GM21390 (cell line): ENCODE measurements at regions not wholly inside any gene's neighbourhood (a gene's known extent, or its start where the extent isn't known, plus 50 kb on each side); places are given as distances from the start of the nearest gene placed in this dataset.
"Not testable (repeated sequence)": the region's sequence is repeated elsewhere in the genome, so short reads cannot be mapped to it uniquely, and the experiment has no call there.

Experiments used
- ATAC-seq: cut with Tn5 transposase; IDR thresholded peaks from one replicate; pipeline ENCODE4 v1.9.1; 2021; ENCODE audit not compliant: unreplicated experiment

DNA sequence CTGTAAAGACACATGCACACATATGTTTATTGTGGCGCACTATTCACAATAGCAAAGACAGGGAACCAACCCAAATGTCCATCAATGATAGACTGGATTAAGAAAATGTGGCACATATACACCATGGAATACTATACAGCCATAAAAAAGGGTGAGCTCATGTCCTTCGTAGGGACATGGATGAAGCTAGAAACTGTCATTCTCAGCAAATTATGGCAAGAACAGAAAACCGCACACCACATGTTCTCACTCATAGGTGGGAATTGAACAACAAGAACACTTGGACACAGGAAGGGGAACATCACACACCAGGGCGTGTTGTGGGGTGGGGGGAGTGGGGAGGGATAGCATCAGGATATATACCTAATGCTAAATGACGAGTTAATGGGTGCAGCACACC is 304.9 kb upstream of the NRSN1 start:
- not testable (repeated sequence) for ATAC-seq

DNA sequence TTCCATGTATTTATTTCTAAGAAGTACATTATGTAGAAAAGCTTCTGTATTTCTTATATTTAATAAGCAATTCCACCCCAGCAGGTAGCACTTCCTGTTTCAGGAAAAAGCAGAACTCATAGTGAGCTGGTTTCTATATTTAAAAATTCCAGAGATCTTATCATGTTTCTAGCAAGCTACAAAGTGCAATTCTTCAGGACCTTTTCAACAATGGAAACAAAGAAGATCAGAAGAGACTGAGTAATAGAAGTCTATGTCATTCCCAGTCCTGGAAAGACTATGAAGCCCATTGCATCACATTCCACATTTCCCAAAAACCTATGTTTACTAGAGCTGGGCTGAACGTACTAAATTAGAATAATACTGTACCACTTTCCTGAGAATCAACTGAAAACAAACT is 302.6 kb upstream of the NRSN1 start:
- ATAC-seq: no peak

DNA sequence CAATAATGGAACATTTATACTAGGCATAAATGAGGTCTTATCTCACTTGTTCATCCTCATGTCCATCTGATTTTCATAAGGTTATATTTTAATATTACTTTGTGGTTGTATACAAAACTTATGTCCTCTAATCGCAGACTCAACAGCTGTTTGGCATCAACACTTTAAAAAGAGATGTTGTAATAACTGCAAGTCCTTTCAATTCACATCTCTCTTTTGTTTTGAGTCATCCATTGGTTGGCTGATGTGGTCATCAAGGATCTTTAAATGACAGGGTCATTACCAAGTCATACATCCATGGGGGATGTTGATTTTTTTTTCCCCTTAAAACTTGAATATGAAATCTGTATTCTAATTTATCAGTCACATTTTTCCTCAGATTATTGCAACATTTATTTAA is 299.4 kb upstream of the NRSN1 start:
- no peak for ATAC-seq

DNA sequence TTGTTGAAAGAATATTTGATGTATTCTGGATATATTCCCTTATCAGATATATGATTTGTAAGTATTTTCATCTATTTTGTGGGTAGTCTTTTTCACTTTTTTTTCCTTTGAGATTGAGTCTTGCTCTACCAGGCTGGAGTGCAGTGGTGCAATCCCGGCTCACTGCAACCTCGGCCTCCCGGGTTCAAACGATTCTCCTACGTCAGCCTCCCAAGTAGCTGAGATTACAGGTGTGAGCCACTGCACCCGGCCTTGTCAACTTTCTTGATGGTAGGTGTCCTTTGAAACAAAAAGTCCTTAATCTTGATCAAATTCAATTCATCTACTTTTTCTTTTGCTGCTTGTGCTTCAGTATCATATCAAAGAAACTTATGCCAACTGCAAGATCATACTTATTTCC is 297.2 kb upstream of the NRSN1 start:
- no peak for ATAC-seq

DNA sequence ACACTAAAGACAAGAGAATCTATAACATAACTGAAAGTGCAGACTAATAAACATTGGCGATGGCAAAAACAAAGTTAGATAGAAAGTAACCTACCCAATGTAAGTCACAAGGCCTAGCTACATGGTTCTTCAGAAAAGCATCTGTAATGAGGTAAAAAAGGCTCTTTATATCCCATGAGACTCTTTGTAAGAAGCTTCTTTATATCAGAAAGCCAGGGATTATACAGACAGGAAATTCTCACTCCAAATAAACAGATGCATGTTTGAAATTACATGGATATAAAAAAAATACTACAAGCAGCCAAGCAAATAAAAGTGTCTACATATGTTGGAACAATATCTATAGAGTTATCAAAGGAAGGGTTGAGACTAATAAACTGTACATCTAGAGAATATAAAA is 284.9 kb upstream of the NRSN1 start:
- no peak for ATAC-seq

DNA sequence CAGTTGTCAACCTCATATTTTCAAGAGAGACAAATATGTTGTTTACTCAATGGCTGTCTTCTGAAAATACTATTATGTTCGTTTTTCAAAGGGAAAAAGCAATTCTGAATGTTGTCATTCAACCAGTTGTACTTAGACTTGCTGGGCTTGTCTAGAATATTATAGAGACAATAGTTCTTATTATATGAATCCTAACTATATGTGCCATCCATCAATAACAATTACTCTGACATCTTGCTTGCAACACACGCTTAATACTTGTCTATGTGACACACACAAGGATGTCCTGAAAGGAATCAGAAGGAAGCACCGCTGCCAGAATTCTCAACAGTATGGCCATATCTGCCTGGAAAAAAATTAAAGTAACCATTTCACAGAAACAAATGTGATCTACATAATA is 283.3 kb upstream of the NRSN1 start:
- no peak for ATAC-seq

DNA sequence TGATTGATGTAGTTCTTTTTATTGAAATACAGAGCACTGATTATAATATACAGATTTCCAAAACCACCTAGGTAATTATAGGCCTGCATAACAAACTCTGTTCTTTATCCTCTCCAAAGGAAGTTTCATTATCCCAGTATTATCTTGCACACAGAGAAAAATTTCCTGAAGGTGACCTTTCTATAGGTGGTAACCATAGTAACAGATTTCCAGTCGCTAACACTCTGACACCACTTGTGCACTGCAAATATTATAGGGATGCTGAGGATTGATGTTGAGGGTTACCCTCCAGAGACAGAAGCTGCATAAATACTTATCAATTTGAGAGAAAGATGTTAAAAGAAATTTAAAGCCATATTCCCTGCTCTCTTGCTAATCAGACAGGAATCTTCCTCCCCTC is 274.5 kb upstream of the NRSN1 start:
- ATAC-seq: no peak

DNA sequence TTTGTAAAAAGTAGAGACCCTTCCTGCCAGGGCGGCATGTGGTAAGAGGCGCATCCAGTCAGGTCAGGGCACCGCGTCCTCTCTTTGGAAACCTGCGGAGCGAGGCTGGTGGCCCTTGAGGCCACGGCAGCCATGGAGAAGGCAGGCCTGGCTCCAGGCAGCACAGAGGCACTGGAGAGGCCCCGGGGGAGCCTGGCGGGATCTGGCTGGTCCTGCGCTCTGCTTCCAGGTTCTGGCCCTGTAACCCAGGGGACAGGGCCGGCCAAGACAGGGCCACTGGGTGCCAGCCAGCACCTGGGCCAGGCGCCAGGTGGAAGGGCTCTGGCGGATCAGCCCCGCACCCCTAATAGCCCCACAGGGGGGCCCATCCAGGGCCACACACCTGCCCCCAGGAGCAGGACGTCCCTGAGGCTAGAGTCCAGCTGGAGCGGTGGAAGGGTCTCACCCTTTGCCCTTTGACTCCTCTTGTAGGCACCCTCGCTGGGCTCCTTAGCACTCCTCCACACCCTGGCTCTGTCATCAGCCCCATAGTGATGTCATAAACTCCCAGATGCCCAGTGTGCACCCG is 272.4 kb upstream of the NRSN1 start:
- not testable (repeated sequence) for ATAC-seq

DNA sequence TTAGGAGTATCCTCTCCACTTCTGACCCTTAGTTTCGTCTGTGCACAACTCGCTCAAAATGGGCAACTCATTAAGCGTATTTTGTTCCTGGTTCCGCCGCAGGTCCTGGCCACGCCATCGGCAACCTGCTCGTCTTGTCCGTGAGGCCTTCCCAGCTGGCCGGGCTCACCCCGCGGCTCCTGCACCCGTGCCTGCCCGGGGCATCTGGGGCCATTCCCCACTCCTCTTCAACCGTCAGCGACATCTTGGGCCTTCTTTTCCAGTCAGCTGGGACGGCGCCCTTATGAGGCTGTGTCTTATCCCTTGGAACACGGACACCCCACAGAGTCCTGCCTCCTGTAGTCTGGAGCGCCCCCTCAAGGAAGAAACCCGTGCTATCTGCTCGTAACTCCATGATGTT is 271.9 kb upstream of the NRSN1 start:
- ATAC-seq: not testable (repeated sequence)

DNA sequence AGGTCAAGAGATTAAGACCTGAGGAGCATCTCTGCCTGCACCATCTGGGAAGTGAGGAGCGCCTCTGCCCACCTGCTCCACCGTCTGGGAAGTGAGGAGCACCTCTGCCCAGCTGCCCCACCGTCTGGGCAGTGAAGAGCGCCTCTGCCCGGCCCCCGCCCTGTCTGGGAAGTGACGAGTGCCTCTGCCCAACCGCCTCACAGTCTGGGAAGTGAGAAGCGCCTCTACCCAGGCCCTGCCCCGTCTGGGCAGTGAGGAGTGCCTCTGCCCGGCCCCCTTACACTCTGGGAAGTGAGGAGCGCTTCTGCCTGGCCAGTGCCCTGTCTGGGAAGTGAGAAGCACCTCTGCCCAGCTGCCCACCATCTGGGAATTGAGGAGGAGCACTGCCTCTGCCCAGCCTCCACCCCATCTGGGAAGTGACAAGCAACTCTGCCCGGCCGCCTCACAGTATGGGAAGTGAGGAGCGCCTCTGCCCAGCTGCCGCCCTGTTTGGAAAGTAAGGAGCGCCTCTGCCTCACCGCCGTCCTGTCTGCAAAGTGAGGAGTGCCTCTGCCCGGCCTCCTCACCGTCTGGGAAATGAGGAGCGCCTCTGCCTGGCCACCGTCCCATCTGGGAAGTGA is 270.4 kb upstream of the NRSN1 start:
- no peak for ATAC-seq

DNA sequence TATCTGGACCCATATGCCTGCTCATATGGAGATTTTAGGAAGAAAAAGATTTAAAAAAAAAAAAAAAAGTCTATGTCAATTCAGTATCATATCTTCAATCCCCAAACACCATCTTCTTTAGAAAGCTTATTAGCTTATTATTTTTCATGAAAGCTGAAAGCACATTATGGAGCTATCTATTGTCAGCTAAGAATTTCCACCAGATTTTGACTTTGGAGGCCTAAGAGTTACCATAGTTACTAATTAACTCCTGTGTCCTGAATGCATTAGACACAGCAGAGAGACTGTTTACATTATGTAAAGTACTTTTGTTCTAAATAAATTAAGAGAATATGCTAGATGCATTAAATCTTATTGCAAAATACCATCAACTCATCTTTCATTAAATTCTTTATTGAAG is 255.5 kb upstream of the NRSN1 start:
- ATAC-seq: no peak

DNA sequence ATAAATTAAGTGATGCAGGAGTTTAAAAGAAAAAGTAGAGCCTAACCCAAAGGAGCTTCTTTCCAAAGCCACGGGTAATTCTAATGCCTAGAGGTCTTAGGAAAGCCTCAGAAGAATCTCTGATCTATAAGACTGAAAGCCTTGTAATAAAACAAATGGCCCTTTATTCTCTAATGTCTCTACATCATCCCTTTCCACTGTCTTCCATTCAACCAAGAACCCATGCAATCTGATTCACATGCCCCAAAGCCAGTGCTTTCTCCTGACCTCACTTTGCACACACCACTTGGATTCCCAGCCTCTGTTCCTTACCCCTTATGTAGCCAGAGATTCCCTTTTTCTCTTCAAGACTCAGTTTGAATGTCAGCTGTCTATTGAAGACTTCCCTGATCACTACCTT is 252.9 kb upstream of the NRSN1 start:
- ATAC-seq: no peak

DNA sequence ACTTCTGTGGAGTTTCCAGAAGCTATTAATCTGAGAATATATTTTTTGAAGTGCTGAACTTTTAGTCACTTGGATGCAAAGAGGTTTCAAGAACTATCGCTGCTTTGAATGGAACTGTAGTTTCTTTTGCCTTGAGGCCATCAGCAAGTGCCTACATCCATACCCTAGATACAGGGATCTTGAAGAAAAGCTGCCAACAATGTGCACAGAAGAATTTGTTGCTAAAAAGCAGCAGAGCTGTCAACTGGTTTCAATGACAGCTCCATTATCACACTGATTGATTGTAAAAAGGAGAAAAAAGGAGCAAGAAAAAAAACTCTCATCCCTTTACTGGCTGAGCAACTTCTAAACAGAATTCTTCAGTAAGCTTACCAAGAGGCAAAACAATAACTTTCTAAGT is 251.0 kb upstream of the NRSN1 start:
- ATAC-seq: no peak

DNA sequence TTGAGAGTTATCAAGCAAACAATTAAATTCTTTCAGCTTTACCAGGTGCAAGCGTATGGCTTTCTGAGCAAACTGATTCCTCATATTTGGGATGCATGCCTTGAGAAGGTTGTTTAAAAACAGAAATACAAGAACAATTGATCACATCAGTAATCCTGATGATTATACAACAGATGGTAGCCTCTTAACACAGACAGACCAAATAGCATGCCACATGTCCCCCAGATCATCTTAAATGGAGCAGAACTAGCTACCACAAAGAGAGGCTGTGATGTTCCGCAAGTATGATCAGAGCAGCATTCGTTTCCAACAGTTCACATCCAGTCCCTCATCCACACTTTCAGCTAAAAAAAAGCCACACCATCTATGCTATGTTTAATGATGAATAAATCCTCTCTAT is 246.2 kb upstream of the NRSN1 start:
- ATAC-seq: no peak

DNA sequence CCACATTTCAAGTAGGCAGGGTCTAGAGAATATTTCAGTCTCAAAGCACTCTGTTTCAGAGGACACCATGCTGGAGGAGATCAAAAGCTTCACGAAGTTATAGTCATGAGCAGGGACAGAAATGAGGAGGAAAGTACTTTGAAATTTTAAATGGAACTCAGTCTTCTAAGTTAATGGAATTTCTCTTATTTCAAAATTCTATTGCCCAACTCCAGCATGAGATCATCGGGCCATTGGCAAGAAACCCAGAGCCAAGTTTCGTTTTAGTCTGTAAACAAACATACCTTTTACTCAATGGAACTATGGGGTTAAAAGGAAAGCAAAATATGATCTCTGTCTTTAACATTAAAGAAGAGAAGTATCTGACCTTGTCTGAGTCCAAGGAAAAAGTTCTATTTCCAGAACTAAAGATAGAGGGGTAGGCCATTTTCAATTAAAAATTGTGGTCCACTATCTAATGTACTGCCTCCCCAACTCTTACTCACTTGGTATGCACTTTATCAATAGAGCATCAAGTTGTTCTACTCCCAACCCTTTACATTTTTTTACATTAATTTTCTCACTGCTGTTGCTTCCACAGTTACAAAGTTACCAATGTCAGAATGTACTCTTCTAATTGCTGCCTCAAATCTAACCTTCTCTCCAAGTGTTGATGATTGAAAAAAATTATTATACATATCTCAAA is 235.3 kb upstream of the NRSN1 start:
- no peak for ATAC-seq

DNA sequence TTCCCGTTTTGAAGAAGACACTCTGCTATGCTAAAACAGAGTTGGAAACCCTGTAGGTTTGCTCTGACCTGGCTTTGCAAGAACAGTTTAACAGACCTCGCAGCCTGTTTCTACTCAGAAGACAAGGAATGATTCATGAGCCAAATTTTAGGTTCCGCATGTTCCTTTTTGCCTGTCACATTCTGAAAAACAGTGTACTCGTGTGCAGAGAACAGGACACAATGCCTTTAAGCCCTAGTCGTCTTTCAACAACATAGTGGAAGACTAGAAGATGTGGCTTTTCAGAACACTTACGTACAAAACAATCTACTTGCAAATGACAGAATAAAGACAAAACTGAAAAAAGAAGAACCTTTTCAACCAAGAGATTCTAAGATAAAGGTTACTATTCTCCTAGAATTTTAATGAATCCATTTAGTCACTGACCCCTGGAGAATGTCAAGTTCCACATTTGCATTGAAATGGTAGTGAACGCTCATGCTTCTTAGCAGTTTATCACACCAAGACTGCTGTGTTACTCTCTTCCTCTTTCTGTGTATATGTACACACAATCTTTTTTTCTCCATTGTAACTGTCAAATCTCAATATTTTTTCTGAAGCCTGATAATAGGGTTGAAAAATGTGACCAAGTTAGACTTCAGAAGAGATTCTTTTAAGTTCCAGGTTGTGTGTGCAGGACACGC is 220.7 kb upstream of the NRSN1 start:
- no peak for ATAC-seq

DNA sequence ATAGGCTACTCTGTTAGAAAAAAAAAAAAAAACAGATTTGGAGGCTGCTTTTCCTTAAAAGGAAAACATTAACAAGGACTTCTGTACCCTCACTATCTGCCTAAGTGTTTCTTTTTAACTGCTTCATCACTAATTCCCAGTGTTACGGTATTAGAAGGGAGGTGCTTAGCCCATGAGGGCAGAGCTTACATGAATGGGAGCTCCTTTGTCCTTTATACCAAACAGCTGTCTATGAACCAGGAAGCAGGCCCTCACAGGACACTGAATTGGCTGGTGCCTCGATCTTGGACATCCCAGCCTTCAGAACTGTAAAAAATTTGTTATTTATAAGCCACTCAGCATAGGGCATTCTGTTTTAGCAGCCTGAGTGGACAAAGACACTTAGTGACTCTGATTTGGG is 215.6 kb upstream of the NRSN1 start:
- ATAC-seq: no peak

DNA sequence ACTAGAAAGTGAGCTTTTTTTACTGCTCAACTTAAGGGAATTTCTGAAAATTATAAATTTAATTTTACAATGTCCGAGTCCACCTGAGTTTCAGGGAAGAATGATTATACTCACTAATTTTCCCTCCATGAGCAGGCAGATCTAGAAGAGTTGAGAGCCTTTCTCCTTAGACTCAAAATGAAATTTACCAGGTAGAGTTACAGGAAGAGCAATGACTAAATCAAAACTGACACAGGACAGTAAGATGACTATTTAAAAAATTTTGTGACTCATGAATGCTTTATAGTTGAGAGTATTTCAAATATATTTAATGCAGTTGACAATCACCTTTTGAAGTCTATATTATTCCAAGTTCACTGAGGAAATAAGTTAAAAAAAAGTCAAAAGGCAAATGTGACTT is 198.1 kb upstream of the NRSN1 start:
- no peak for ATAC-seq

DNA sequence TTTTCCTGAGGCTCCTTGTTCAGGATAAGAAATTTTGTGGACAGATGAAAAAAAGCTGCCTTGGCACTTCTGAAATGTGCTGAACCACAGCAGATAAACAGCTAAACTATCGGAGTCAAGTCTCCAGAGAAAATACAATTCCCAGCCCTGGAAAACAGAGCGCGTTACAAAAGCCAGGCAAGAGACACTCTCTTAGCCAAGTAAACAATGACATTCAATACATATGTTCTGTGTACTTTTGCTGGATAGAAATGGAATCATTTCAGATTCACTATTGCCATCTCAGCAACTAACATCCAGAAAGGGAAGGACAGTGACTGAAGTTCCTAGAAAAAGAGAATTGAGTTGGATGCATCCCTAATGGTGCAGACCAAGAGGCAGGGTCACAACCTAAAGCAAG is 196.8 kb upstream of the NRSN1 start:
- ATAC-seq: no peak

DNA sequence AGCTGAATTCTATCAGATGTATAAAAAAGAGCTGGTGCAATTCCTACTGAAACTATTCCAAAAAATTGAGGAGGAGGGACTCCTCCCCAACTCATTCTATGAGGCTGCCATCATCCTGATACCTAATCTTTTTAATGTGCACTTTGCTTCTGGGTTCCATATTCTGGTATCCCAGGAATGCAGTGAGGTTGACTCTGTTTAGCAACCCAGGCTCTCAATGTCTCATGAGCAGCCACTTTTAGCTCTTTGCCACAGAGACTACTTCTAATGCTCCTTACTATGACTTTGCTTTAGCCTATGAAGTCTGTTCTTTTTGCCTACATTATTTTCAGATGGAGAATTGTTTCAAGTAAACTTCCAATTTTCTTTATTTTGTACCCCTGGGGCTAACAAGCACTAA is 185.5 kb upstream of the NRSN1 start:
- ATAC-seq: no peak

DNA sequence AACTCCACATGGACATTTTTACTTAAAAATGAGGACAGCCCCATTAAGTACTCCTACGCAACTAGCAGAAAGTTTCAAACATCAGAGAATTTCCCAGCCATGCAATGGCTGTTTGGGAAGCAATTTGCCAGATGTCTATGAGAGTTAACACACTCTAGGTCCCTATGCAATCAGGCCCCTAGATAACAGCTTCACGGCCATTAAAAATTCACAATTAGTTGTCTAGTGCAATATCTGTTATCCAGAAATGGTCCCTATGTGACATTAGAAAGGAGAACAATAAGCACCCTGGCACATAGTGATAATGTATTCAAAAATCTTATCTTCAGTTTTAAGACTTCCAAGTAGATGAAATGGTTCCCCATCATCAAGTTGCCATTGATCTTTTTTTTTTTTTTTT is 174.3 kb upstream of the NRSN1 start:
- ATAC-seq: no peak

DNA sequence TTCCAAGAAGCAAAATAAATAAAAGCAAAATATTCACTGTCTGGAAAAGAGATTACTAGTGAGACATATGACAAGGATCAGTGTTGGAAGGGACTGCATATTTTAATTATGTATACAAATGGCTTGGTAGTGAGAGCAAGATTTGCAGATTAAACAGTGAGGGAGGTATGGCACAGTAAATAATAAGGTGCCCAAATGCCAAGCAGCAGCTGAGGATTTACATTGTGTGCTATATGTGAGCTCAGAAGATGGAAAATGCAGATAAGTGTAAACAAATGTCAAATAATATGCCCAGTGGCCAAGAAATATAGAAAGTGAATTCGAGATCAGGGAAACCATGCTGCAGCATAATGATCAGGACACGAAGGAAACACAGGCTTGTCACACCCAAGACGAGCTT is 173.8 kb upstream of the NRSN1 start:
- ATAC-seq: no peak
